SK-N-SH (cell line): ENCODE measurements at regions not wholly inside any gene's neighbourhood (a gene's known extent, or its start where the extent isn't known, plus 50 kb on each side); places are given as distances from the start of the nearest gene placed in this dataset.

Source experiments
- CTCF ChIA-PET: fragments of 300-600, 350-600 bp; formaldehyde crosslinking; extraction: SDS; loops from one replicate; lab custom pipeline; 2021; lab: Yijun Ruan, JAX
- POLR2A ChIA-PET: fragments of 350-600 bp; sonication (Branson Sonifier 250); formaldehyde crosslinking; extraction: SDS; loops from one replicate; lab custom pipeline; 2020; ENCODE audit warnings: antibody characterized with exemption, inconsistent platforms; lab: Yijun Ruan, JAX
- DNase-seq: peaks from one replicate; pipeline ENCODE4 v3.0.0; 2012
- H2AFZ ChIP-seq: fragments of 200-600 bp; sonication (generic); 2 replicates; pipeline ENCODE4 v1.8.1; 2016; ENCODE audit warnings: antibody characterized with exemption, mild to moderate bottlenecking, low read depth
- H3F3A ChIP-seq: fragments of 200-600 bp; sonication (generic); replicated peaks from 2 replicates; pipeline ENCODE3; 2016; ENCODE audit warnings: antibody characterized with exemption, mild to moderate bottlenecking; ENCODE audit not compliant: insufficient read depth
- H3K27ac ChIP-seq, 2 experiments: fragments of 200-500 bp in 1 of 2; fragments of 200-600 bp in 1 of 2; sonication (Bioruptor generic) in 1 of 2; sonication (generic), shearing (Covaris generic) in 1 of 2; 2 replicates each; pipeline versions ENCODE4 v1.5.1 to v1.6.1; 2014 to 2016; ENCODE audit warnings: low read depth in 2 of 2, inconsistent platforms in 1 of 2, low read length in 1 of 2, mild to moderate bottlenecking in 1 of 2, mixed read lengths in 1 of 2
- H3K27me3 ChIP-seq: fragments of 200-600 bp; sonication (generic), shearing (Covaris generic); 2 replicates; pipeline ENCODE4 v1.6.1; 2016; ENCODE audit warnings: mixed run types; ENCODE audit not compliant: insufficient read depth
- H3K36me3 ChIP-seq, 2 experiments: fragments of 200-500 bp in 1 of 2; fragments of 200-600 bp in 1 of 2; sonication (Bioruptor generic) in 1 of 2; sonication (generic) in 1 of 2; replicated peaks in 1 of 2; 2 replicates each; pipeline versions ENCODE3 to v1.5.1; 2014 to 2016; ENCODE audit warnings: low read length in 1 of 2, mild to moderate bottlenecking in 1 of 2; ENCODE audit not compliant: insufficient read depth in 2 of 2, control insufficient read depth in 1 of 2
- H3K4me1 ChIP-seq, 2 experiments: fragments of 200-500 bp in 1 of 2; fragments of 200-600 bp in 1 of 2; sonication (Bioruptor generic) in 1 of 2; sonication (generic), shearing (Covaris generic) in 1 of 2; 2 replicates each; pipeline versions ENCODE4 v1.5.1 to v1.6.1; 2014 to 2016; ENCODE audit warnings: low read depth in 1 of 2, low read length in 1 of 2, mixed run types in 1 of 2; ENCODE audit not compliant: insufficient read depth in 2 of 2, control insufficient read depth in 1 of 2
- H3K4me2 ChIP-seq: fragments of 200-600 bp; sonication (generic), shearing (Covaris generic); 2 replicates; pipeline ENCODE4 v1.6.1; 2017; ENCODE audit warnings: mixed run types
- H3K4me3 ChIP-seq, 2 experiments: fragments of 200-500 bp in 1 of 2; fragments of 200-600 bp in 1 of 2; sonication (Bioruptor generic) in 1 of 2; sonication (generic), shearing (Covaris generic) in 1 of 2; 2 replicates each; pipeline versions ENCODE4 v1.5.1 to v1.8.1; 2014 to 2016; ENCODE audit warnings: low read depth in 2 of 2, inconsistent platforms in 1 of 2, low read length in 1 of 2, mild to moderate bottlenecking in 1 of 2, mixed read lengths in 1 of 2, moderate library complexity in 1 of 2
- H3K79me2 ChIP-seq: fragments of 200-600 bp; sonication (generic); 2 replicates; pipeline ENCODE4 v1.8.1; 2017; ENCODE audit warnings: mild to moderate bottlenecking; ENCODE audit not compliant: insufficient read depth
- H3K9ac ChIP-seq: fragments of 200-600 bp; sonication (generic); 2 replicates; pipeline ENCODE4 v1.6.1; 2017; ENCODE audit warnings: mixed run types
- H3K9me2 ChIP-seq: fragments of 200-600 bp; sonication (generic); 2 replicates; pipeline ENCODE4 v1.6.1; 2017; ENCODE audit warnings: mixed run types
- H3K9me3 ChIP-seq: fragments of 200-600 bp; sonication (generic); 2 replicates; pipeline ENCODE4 v1.6.1; 2017; ENCODE audit warnings: mixed run types, mild to moderate bottlenecking, moderate library complexity
- H4K20me1 ChIP-seq: fragments of 200-600 bp; sonication (generic); 2 replicates; pipeline ENCODE4 v1.6.1; 2017; ENCODE audit warnings: mild to moderate bottlenecking, mixed run types; ENCODE audit not compliant: insufficient read depth
- CTCF ChIP-seq: fragments of 200-600 bp; sonication (generic); IDR thresholded peaks from 2 replicates; pipeline ENCODE4 v1.6.1; 2017; ENCODE audit warnings: antibody characterized with exemption, mild to moderate bottlenecking, moderate library complexity
- EP300 ChIP-seq, 2 experiments: IDR thresholded peaks; 2 replicates each; pipeline versions ENCODE4 v1.4.0 to v1.6.1; 2012; ENCODE audit warnings: borderline replicate concordance in 1 of 2, low read depth in 1 of 2, low read length in 1 of 2
- TCF12 ChIP-seq: IDR thresholded peaks from 2 replicates; pipeline ENCODE4 v1.4.0; 2012
- WGBS: methylation state at CpG from one replicate; pipeline ENCODE4 v1.1.6; 2017; ENCODE audit warnings: low lambda C conversion rate; 5-methylcytosine and 5-hydroxymethylcytosine counted together
- TF ChIP-seq, protein P1 (sequence below): IDR thresholded peaks from 2 replicates; pipeline ENCODE4 v1.4.0; 2012; ENCODE audit warnings: low read depth

DNA sequence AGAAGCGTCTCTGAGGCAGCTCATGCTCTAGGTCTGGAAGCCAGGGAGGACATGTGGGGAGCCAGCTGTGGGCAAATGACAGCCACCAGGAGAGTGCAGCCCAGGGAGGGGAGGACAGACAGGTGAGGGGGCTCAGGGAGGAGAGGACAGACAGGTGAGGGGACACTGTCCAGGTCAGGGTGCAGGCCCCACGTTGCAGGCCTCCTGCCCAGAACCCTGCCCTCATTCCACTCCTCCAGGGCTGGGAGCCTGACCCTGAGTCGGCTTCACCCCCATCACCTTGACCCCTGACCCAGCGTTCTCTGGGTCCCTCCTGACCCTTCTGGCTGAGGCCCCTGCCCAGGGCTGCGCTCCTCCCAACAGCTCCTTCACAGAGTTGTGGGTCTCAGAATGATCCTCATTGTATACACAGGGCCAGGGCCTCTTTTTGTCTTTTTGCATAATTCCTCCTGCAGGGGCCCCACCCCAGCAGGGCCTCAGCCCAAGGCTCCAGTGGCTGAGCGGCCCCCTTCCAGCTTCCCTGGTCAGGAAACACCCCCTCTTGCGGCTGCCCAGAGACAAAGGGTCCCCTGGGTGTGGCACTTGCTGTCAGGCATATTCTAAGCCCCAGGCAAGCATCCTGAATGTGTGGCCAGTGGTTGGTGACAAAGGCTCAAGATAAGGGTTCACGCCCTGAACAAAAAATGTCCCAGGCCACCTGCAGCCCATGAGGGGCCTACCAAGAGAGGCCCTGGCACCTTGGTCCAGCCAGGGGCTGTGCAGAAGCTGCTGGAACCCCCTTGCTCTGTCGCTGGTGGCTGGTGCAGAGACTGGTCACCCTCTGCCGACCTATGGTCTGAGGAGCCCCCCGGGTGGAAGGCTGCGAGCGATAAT lies 853.0 kb downstream of the BRD1 start:
- ChIA-PET POLR2A (no interaction called here), CTCF (interaction anchor here (1.3 kb wide), 1 partner anchor 55 kb away, joined by 3 read pairs; no protein-coding TSS in a partner anchor)
- H3F3A ChIP-seq: no peaks in the 10 kb centered on the region
- WGBS: 40% methylated on average over 8 of the region's 13 CpGs
- H3K4me1 ChIP-seq: no peaks in the 10 kb centered on the region
- H3K9me3 ChIP-seq: no peaks in the 10 kb centered on the region
- no peak overlapping the region for H2AFZ ChIP-seq
- no peak for TF ChIP-seq CTCF
- TF ChIP-seq, protein P1, sequence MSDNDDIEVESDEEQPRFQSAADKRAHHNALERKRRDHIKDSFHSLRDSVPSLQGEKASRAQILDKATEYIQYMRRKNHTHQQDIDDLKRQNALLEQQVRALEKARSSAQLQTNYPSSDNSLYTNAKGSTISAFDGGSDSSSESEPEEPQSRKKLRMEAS: no peak
- no peak overlapping the region for H3K9ac ChIP-seq
- H3K36me3 ChIP-seq: no peaks in the 10 kb centered on the region
- H3K79me2 ChIP-seq: no peaks in the 10 kb centered on the region
- H3K27me3 ChIP-seq: no peaks in the 10 kb centered on the region; the same call in 1 of the 2 replicates
- no peaks in the 10 kb centered on the region for H4K20me1 ChIP-seq
- H3K4me3 ChIP-seq: no peak overlapping the region
- DNase-seq: no peak
- no peak overlapping the region for H3K27ac ChIP-seq
- no peak overlapping the region for H3K4me2 ChIP-seq
- H3K9me2 ChIP-seq: no peaks in the 10 kb centered on the region

- WGBS: 5% methylated on average over 7 of the region's 8 CpGs
- Histone ChIP-seq H3K27me3 (no peaks in the 10 kb centered on the region; the same call in 1 of the 2 replicates), H3K79me2 (no peaks in the 10 kb centered on the region), H4K20me1 (no peaks in the 10 kb centered on the region), H3K9ac (no peak overlapping the region), H3K4me2 (no peak overlapping the region), H3K9me2 (no peaks in the 10 kb centered on the region), H3F3A (no peaks in the 10 kb centered on the region), H3K4me1 (no peaks in the 10 kb centered on the region), H3K27ac (no peak overlapping the region), H3K36me3 (no peaks in the 10 kb centered on the region), H3K9me3 (no peaks in the 10 kb centered on the region), H2AFZ (no peak overlapping the region), H3K4me3 (no peak overlapping the region)
- TF ChIP-seq EP300 (IDR thresholded peaks at IDR 0.05; ENCODE audit: borderline replicate concordance in 1 of 2, low read depth in 1 of 2, low read length in 1 of 2) (no peak), CTCF (no peak), TCF12 (no peak)
- ChIA-PET CTCF (no interaction called here), POLR2A (no interaction called here)
- no peak for DNase-seq
Observed at GRCh38 chr22:48973694-48974041, 854.0 kb downstream of the BRD1 start.
